GM19043 (cell line): ENCODE measurements at regions not wholly inside any gene's neighbourhood (a gene's known extent, or its start where the extent isn't known, plus 50 kb on each side); places are given as distances from the start of the nearest gene placed in this dataset.

ENCODE experiments used
- ATAC-seq: cut with Tn5 transposase; IDR thresholded peaks from one replicate; pipeline ENCODE4 v1.9.1; 2021; ENCODE audit warnings: low read depth; ENCODE audit not compliant: unreplicated experiment

GRCh38 chr2:18209934-18210639 is 331.6 kb downstream of the KCNS3 start:
- ATAC-seq: no peak

GRCh38 chr2:18208956-18209355 is 330.5 kb downstream of the KCNS3 start:
- no peak for ATAC-seq

GRCh38 chr2:18200771-18201170 is 322.3 kb downstream of the KCNS3 start:
- ATAC-seq: no peak

- no peak for ATAC-seq
These were observed 320.2 kb downstream of the KCNS3 start for GRCh38 chr2:18198677-18199076.

GRCh38 chr2:18194161-18194560 is 315.7 kb downstream of the KCNS3 start:
- ATAC-seq: no peak

GRCh38 chr2:18186816-18187613 is 308.5 kb downstream of the KCNS3 start:
- no peak for ATAC-seq

GRCh38 chr2:18182861-18183260 is 304.4 kb downstream of the KCNS3 start:
- ATAC-seq: no peak

GRCh38 chr2:18180912-18181311 is 302.4 kb downstream of the KCNS3 start:
- ATAC-seq: no peak

- no peak for ATAC-seq
These were observed 301.7 kb downstream of the KCNS3 start for GRCh38 chr2:18180031-18180610.

GRCh38 chr2:18178736-18179349 is 300.4 kb downstream of the KCNS3 start:
- ATAC-seq: peak; percentile 75

- no peak for ATAC-seq
These were observed 298.3 kb downstream of the KCNS3 start for GRCh38 chr2:18176679-18177215.

- ATAC-seq: no peak
These were observed 294.1 kb downstream of the KCNS3 start for GRCh38 chr2:18172607-18173006.

GRCh38 chr2:18171191-18172139 is 293.0 kb downstream of the KCNS3 start:
- no peak for ATAC-seq

GRCh38 chr2:18170642-18171041 is 292.2 kb downstream of the KCNS3 start:
- ATAC-seq: no peak

GRCh38 chr2:18169893-18170175 is 291.4 kb downstream of the KCNS3 start:
- ATAC-seq: no peak

- ATAC-seq: no peak
These were observed 290.8 kb downstream of the KCNS3 start for GRCh38 chr2:18169121-18169892.

- ATAC-seq: no peak
These were observed 289.4 kb downstream of the KCNS3 start for GRCh38 chr2:18167871-18168270.

GRCh38 chr2:18161681-18162080 is 283.2 kb downstream of the KCNS3 start:
- no peak for ATAC-seq

- no peak for ATAC-seq
These were observed 281.4 kb downstream of the KCNS3 start for GRCh38 chr2:18159896-18160295.
